Liver (tissue), 8 donors: ENCODE measurements at regions not wholly inside any gene's neighbourhood (a gene's known extent, or its start where the extent isn't known, plus 50 kb on each side); places are given as distances from the start of the nearest gene placed in this dataset.

ENCODE experiments used
- DNase-seq: peaks from one replicate; pipeline ENCODE4 v3.0.0-alpha.2; 2017; ENCODE audit warnings: low spot score
- H3K27ac ChIP-seq, 2 donors: one replicate each; pipeline ENCODE4 v1.7.0; 2013; ENCODE audit warnings: inconsistent platforms in 2 of 2, low read length in 2 of 2, control low read depth in 1 of 2, low read depth in 1 of 2, mild to moderate bottlenecking in 1 of 2
- H3K27me3 ChIP-seq, 4 donors: one replicate each; pipeline versions ENCODE4 v1.6.1 to v1.7.0; 2013; ENCODE audit warnings: low read length in 3 of 4, inconsistent platforms in 1 of 4, mild to moderate bottlenecking in 1 of 4, moderate library complexity in 1 of 4; ENCODE audit not compliant: control insufficient read depth in 4 of 4, insufficient read depth in 4 of 4
- H3K36me3 ChIP-seq, 4 donors: one replicate each; pipeline versions ENCODE4 v1.6.1 to v1.7.0; 2013; ENCODE audit warnings: low read length in 3 of 4, mild to moderate bottlenecking in 3 of 4, low read depth in 1 of 4, moderate library complexity in 1 of 4; ENCODE audit not compliant: control insufficient read depth in 4 of 4, insufficient read depth in 3 of 4
- H3K4me1 ChIP-seq, 4 donors: one replicate each; pipeline versions ENCODE4 v1.6.1 to v1.7.0; 2013; ENCODE audit warnings: low read length in 3 of 4, mild to moderate bottlenecking in 3 of 4, moderate library complexity in 1 of 4; ENCODE audit not compliant: control insufficient read depth in 4 of 4, insufficient read depth in 4 of 4
- H3K4me3 ChIP-seq, 3 donors: one replicate each; pipeline versions ENCODE4 v1.6.1 to v1.7.0; 2013; ENCODE audit warnings: low read length in 3 of 3, control low read depth in 1 of 3, low read depth in 1 of 3, mild to moderate bottlenecking in 1 of 3
- H3K9ac ChIP-seq, 2 donors: one replicate each; pipeline ENCODE4 v1.7.0; 2013; ENCODE audit warnings: low read length in 2 of 2, mild to moderate bottlenecking in 2 of 2, moderate library complexity in 2 of 2, control low read depth in 1 of 2, low read depth in 1 of 2
- H3K9me3 ChIP-seq, 4 donors: one replicate each; pipeline versions ENCODE4 v1.6.1 to v1.7.0; 2013; ENCODE audit warnings: low read length in 3 of 4; ENCODE audit not compliant: control insufficient read depth in 4 of 4
- EGR1 ChIP-seq, 2 donors: IDR thresholded peaks; 2 replicates each; pipeline ENCODE4 v1.6.1; 2016 to 2018; ENCODE audit warnings: antibody characterized with exemption in 2 of 2, low read depth in 2 of 2
- FOXA1 ChIP-seq: IDR thresholded peaks from 2 replicates; pipeline ENCODE4 v1.6.1; 2016; ENCODE audit warnings: antibody characterized with exemption
- GABPA ChIP-seq, 2 donors: IDR thresholded peaks in 1 of 2; conservative IDR thresholded peaks in 1 of 2; 2 replicates each; pipeline ENCODE4 v1.6.1; 2016; ENCODE audit warnings: antibody characterized with exemption in 2 of 2, mild to moderate bottlenecking in 1 of 2, moderate library complexity in 1 of 2
- HNF4G ChIP-seq: IDR thresholded peaks from 2 replicates; pipeline ENCODE4 v1.6.1; 2016; ENCODE audit warnings: antibody characterized with exemption
- JUND ChIP-seq, 2 donors: IDR thresholded peaks; 2 replicates each; pipeline ENCODE4 v1.6.1; 2016; ENCODE audit warnings: antibody characterized with exemption in 2 of 2
- RXRA ChIP-seq, 2 donors: IDR thresholded peaks; 2 replicates each; pipeline ENCODE4 v1.6.1; 2017 to 2018; ENCODE audit warnings: antibody characterized with exemption in 2 of 2, mild to moderate bottlenecking in 1 of 2
- SP1 ChIP-seq: IDR thresholded peaks from 2 replicates; pipeline ENCODE4 v1.6.1; 2018; ENCODE audit warnings: antibody characterized with exemption, mild to moderate bottlenecking
- YY1 ChIP-seq: IDR thresholded peaks from 2 replicates; pipeline ENCODE4 v1.6.1; 2016; ENCODE audit warnings: antibody characterized with exemption, mild to moderate bottlenecking
- WGBS: extraction: QIAGEN DNeasy Blood & Tissue Kit; methylation state at CpG from one replicate; pipeline ENCODE4 v1.1.7; 2013; 5-methylcytosine and 5-hydroxymethylcytosine counted together
- TF ChIP-seq, protein P1 (sequence below): fragments of 150-350 bp; IDR thresholded peaks from 2 replicates; pipeline ENCODE4 v1.5.1; 2017; ENCODE audit warnings: improper control_type of control experiment, low read depth, low read length; ENCODE audit not compliant: missing input control
- TF ChIP-seq, protein P2 (sequence below): IDR thresholded peaks from 2 replicates; pipeline ENCODE4 v1.6.1; 2016; ENCODE audit warnings: antibody characterized with exemption
- TF ChIP-seq, protein P3 (sequence below): IDR thresholded peaks from 2 replicates; pipeline ENCODE4 v1.6.1; 2016; ENCODE audit warnings: antibody characterized with exemption
- TF ChIP-seq, protein P4 (sequence below): IDR thresholded peaks from 2 replicates; pipeline ENCODE4 v1.6.1; 2016; ENCODE audit warnings: antibody characterized with exemption
- TF ChIP-seq, protein P5 (sequence below): IDR thresholded peaks from 2 replicates; pipeline ENCODE4 v1.6.1; 2016; ENCODE audit warnings: antibody characterized with exemption, mild to moderate bottlenecking
- donor health status: healthy.
- donor health status: healthy.
- donor health status: healthy.
- donor health status: healthy.
- donor health status: healthy.

DNA sequence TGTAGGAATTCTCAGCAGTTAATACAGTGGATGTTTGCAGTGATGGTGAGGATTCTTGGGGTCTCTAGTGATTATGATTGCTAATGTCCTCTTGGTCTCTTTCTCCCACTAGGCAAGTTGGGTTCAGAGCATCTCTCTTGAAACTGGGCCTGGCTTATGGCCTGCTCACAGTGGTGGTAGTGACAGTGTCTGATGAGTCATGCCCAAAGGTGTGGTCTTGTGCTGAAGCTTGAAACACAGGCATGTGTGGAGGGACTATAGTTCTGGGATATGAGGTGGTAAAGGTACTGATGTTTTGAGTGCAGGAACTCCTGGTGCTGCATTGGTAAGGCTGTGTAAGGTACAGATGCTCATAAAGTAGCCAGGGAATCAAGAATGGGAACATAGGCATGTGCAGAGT is 231.1 kb downstream of the FAM170A start:
- Histone ChIP-seq H3K27ac (no peak overlapping the region), H3K9me3 (no peaks in the 10 kb centered on the region), H3K36me3 (no peaks in the 10 kb centered on the region), H3K9ac (no peak overlapping the region), H3K4me1 (no peaks in the 10 kb centered on the region), H3K4me3 (no peak overlapping the region), H3K27me3 (no peaks in the 10 kb centered on the region)
- TF ChIP-seq, protein P1, sequence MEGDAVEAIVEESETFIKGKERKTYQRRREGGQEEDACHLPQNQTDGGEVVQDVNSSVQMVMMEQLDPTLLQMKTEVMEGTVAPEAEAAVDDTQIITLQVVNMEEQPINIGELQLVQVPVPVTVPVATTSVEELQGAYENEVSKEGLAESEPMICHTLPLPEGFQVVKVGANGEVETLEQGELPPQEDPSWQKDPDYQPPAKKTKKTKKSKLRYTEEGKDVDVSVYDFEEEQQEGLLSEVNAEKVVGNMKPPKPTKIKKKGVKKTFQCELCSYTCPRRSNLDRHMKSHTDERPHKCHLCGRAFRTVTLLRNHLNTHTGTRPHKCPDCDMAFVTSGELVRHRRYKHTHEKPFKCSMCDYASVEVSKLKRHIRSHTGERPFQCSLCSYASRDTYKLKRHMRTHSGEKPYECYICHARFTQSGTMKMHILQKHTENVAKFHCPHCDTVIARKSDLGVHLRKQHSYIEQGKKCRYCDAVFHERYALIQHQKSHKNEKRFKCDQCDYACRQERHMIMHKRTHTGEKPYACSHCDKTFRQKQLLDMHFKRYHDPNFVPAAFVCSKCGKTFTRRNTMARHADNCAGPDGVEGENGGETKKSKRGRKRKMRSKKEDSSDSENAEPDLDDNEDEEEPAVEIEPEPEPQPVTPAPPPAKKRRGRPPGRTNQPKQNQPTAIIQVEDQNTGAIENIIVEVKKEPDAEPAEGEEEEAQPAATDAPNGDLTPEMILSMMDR = no peak
- TF ChIP-seq EGR1 (IDR thresholded peaks at IDR 0.05; ENCODE audit: low read depth in 2 of 2) (no peak), RXRA (IDR thresholded peaks at IDR 0.05) (no peak), JUND (IDR thresholded peaks at IDR 0.05) (no peak), SP1 (no peak), GABPA (IDR thresholded peaks at IDR 0.05 in 1 of 2, conservative IDR thresholded peaks at IDR 0.05 in 1 of 2) (no peak)
- TF ChIP-seq, protein P2, sequence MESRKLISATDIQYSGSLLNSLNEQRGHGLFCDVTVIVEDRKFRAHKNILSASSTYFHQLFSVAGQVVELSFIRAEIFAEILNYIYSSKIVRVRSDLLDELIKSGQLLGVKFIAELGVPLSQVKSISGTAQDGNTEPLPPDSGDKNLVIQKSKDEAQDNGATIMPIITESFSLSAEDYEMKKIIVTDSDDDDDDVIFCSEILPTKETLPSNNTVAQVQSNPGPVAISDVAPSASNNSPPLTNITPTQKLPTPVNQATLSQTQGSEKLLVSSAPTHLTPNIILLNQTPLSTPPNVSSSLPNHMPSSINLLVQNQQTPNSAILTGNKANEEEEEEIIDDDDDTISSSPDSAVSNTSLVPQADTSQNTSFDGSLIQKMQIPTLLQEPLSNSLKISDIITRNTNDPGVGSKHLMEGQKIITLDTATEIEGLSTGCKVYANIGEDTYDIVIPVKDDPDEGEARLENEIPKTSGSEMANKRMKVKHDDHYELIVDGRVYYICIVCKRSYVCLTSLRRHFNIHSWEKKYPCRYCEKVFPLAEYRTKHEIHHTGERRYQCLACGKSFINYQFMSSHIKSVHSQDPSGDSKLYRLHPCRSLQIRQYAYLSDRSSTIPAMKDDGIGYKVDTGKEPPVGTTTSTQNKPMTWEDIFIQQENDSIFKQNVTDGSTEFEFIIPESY = no peak
- DNase-seq = no peak

DNA sequence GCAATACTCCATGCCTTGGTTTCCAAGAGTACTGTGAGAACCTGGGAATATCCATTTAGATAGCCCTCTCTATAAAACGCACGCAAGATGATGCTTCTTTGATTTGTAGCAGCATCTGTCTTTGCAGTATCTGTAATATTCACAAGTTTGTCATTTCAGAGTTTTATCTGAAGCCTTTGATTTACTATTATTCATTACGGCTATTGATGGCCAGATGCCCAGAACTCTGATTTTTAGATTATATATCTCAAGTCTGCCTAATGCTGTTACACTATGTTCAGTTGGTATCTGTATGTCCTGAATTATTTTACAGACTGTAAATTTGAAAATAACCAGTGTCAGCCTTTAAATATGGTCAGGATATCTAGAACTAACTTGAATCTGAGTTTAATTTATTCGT is 233.3 kb downstream of the FAM170A start:
- DNase-seq = no peak
- H3K27me3 ChIP-seq = no peaks in the 10 kb centered on the region
- H3K27ac ChIP-seq = no peak overlapping the region
- no peaks in the 10 kb centered on the region for H3K4me1 ChIP-seq
- no peaks in the 10 kb centered on the region for H3K9me3 ChIP-seq
- no peak overlapping the region for H3K4me3 ChIP-seq
- H3K9ac ChIP-seq = no peak overlapping the region
- H3K36me3 ChIP-seq = no peaks in the 10 kb centered on the region
- 85% methylated on average over 4 of the region's 4 CpGs for WGBS
- no peak for TF ChIP-seq YY1
- TF ChIP-seq, protein P3, sequence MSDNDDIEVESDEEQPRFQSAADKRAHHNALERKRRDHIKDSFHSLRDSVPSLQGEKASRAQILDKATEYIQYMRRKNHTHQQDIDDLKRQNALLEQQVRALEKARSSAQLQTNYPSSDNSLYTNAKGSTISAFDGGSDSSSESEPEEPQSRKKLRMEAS = no peak
- TF ChIP-seq, protein P1 = no peak
- no peak for TF ChIP-seq GABPA (IDR thresholded peaks at IDR 0.05 in 1 of 2, conservative IDR thresholded peaks at IDR 0.05 in 1 of 2)
- TF ChIP-seq, protein P4, sequence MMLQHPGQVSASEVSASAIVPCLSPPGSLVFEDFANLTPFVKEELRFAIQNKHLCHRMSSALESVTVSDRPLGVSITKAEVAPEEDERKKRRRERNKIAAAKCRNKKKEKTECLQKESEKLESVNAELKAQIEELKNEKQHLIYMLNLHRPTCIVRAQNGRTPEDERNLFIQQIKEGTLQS = no peak
- TF ChIP-seq HNF4G = no peak
- TF ChIP-seq JUND (IDR thresholded peaks at IDR 0.05) = no peak
- TF ChIP-seq EGR1 (IDR thresholded peaks at IDR 0.05; ENCODE audit: low read depth in 2 of 2) = no peak
- TF ChIP-seq, protein P5, sequence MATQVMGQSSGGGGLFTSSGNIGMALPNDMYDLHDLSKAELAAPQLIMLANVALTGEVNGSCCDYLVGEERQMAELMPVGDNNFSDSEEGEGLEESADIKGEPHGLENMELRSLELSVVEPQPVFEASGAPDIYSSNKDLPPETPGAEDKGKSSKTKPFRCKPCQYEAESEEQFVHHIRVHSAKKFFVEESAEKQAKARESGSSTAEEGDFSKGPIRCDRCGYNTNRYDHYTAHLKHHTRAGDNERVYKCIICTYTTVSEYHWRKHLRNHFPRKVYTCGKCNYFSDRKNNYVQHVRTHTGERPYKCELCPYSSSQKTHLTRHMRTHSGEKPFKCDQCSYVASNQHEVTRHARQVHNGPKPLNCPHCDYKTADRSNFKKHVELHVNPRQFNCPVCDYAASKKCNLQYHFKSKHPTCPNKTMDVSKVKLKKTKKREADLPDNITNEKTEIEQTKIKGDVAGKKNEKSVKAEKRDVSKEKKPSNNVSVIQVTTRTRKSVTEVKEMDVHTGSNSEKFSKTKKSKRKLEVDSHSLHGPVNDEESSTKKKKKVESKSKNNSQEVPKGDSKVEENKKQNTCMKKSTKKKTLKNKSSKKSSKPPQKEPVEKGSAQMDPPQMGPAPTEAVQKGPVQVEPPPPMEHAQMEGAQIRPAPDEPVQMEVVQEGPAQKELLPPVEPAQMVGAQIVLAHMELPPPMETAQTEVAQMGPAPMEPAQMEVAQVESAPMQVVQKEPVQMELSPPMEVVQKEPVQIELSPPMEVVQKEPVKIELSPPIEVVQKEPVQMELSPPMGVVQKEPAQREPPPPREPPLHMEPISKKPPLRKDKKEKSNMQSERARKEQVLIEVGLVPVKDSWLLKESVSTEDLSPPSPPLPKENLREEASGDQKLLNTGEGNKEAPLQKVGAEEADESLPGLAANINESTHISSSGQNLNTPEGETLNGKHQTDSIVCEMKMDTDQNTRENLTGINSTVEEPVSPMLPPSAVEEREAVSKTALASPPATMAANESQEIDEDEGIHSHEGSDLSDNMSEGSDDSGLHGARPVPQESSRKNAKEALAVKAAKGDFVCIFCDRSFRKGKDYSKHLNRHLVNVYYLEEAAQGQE = no peak
- TF ChIP-seq, protein P2 = no peak
- no peak for TF ChIP-seq FOXA1
